Activated B cell treated with CpG ODN at 0.5 μM for 24 hours (primary cell): ENCODE measurements at regions not wholly inside any gene's neighbourhood (a gene's known extent, or its start where the extent isn't known, plus 50 kb on each side); places are given as distances from the start of the nearest gene placed in this dataset.

Experiments
- ATAC-seq: fragments of 200-7000 bp; cut with Tn5 transposase; one replicate; pipeline ENCODE4 v1.10.0; 2021; ENCODE audit warnings: low read depth, mild to moderate bottlenecking, moderate library complexity
- CTCF ChIA-PET: fragments of 350-600 bp; sonication (Branson Sonifier 250); formaldehyde crosslinking; loops from one replicate; lab custom pipeline; 2021; ENCODE audit warnings: antibody characterized with exemption; lab: Charles Lee
- POLR2A ChIA-PET: fragments of 350-600 bp; sonication (Branson Sonifier 250); formaldehyde crosslinking; loops from one replicate; lab custom pipeline; 2021; ENCODE audit warnings: antibody characterized with exemption; lab: Charles Lee
- DNase-seq: peaks from one replicate; pipeline ENCODE4 v3.0.0; 2022
- H3K27ac Mint-ChIP-seq: one replicate; pipeline ENCODE4 v1.8.0; 2020; ENCODE audit warnings: mixed read lengths
- H3K27me3 Mint-ChIP-seq: one replicate; pipeline ENCODE4 v1.8.0; 2021; ENCODE audit warnings: mixed read lengths
- H3K36me3 Mint-ChIP-seq: one replicate; pipeline ENCODE4 v1.8.0; 2021; ENCODE audit warnings: low read depth, mixed read lengths
- H3K4me1 Mint-ChIP-seq: one replicate; pipeline ENCODE4 v1.8.0; 2021; ENCODE audit warnings: mixed read lengths
- H3K4me3 Mint-ChIP-seq: one replicate; pipeline ENCODE4 v1.8.0; 2020; ENCODE audit warnings: mild to moderate bottlenecking, mixed read lengths
- H3K9me3 Mint-ChIP-seq: one replicate; pipeline ENCODE4 v1.8.0; 2020; ENCODE audit warnings: mixed read lengths
- intact Hi-C: fragments of 100-400 bp; cut with micrococcal nuclease; formaldehyde crosslinking; loops from one replicate; pipeline ENCODE4 v1.15.1; 2024
- TF ChIP-seq, protein P1 (sequence below): fragments of 200-600 bp; IDR thresholded peaks from one replicate; pipeline ENCODE4 v1.8.0; 2022; ENCODE audit warnings: antibody characterized with exemption, mild to moderate bottlenecking

DNA sequence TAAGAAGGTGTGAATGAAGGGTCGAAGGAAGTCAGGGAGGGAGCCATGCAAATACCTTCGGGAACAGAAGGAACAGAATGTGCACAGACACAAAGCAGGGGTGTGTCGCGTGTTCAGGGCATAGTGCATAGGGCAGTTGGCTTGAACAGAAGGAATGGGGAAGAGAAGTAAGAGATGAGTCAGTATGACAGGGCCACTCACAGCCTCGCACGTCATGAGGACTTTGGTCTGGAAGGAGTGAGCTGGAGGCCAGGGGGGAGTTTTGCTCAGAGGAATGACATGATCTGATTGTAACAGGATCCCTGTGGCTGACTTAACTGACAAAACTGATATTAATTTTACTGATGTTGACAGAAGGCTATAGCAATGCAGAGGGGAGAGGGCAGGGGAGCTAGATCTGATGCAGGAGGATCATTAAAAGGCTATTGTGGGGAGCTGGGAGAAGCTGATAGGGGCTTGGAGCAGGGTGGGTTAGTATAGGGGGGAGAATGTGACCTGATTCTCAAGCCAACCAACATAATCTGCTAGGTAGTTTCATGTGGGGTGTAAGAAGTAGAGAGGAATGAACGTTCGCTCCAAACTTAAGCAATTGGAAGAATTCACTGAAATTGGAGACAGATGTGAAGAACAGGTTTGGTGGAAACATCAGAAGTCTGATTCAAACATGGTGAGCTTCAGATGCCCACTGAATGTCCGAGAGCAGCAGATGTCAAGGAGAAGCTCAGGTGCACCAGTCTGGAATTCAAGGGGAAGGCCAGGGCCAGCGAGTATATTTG, 60.4 kb upstream of the COPS8 start:
- Mint-ChIP-seq H3K9me3 (no peaks in the 10 kb centered on the region), H3K27ac (no peak overlapping the region), H3K27me3 (peaks cover 6% of the 10 kb centered on the region), H3K4me1 (no peaks in the 10 kb centered on the region), H3K4me3 (no peak overlapping the region), H3K36me3 (no peaks in the 10 kb centered on the region)
- ChIA-PET CTCF (interaction anchor here (1.6 to 2.3 kb wide), 3 partner anchors 455 to 672 kb away, joined by 3 to 8 read pairs (median 6); partner anchors contain the start of gene ACKR3), POLR2A (no interaction called here)
- DNase-seq: no peak
- ATAC-seq: no peak
- TF ChIP-seq, protein P1, sequence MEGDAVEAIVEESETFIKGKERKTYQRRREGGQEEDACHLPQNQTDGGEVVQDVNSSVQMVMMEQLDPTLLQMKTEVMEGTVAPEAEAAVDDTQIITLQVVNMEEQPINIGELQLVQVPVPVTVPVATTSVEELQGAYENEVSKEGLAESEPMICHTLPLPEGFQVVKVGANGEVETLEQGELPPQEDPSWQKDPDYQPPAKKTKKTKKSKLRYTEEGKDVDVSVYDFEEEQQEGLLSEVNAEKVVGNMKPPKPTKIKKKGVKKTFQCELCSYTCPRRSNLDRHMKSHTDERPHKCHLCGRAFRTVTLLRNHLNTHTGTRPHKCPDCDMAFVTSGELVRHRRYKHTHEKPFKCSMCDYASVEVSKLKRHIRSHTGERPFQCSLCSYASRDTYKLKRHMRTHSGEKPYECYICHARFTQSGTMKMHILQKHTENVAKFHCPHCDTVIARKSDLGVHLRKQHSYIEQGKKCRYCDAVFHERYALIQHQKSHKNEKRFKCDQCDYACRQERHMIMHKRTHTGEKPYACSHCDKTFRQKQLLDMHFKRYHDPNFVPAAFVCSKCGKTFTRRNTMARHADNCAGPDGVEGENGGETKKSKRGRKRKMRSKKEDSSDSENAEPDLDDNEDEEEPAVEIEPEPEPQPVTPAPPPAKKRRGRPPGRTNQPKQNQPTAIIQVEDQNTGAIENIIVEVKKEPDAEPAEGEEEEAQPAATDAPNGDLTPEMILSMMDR: no peak
- intact Hi-C loops: no loop called here

DNA sequence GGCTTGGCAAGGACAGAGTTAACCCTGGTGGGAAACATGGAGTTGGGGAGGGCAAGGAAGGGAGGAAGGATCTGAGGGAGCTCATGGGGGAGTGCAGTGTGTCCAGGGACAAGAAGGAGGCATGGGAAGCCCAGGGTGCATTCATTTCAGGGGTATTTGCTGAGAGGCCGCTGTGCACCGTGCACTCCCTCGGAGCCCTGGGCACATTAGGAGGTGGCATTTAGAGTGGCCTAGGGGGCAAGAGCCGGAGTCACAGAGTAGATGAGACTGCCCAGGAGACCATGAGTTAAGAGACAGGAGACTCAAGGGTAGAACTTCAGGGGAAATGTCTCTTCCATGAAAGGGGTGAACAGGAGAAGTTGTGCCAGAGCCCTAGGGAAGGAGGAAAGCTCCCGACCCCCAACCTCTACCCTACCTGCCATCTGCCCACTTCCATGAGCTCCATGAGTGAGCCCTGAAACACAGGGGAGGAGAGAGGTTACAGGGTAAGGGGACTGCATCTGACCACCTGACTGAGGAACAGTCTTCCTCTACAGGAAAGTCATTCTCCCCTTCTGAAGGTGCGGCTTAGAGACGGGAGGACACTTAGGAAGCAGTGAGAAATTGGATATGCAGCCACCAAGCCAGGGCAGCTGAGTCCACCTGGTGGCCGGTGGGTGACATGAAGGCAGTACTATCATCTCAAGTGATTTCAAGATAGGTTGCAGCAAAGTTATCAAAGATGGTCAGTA, 58.5 kb upstream of the COPS8 start:
- no peaks in the 10 kb centered on the region for H3K4me1 Mint-ChIP-seq
- H3K9me3 Mint-ChIP-seq: no peaks in the 10 kb centered on the region
- H3K36me3 Mint-ChIP-seq: no peaks in the 10 kb centered on the region
- intact Hi-C loops: loop anchor here (1.0 kb wide), 3 partner anchors 515 to 684 kb away; no protein-coding TSS in a partner anchor
- H3K27ac Mint-ChIP-seq: no peak overlapping the region
- ChIA-PET POLR2A (no interaction called here), CTCF (interaction anchor here (0.7 to 2.0 kb wide), 4 partner anchors 457 to 679 kb away, joined by 4 to 12 read pairs (median 6); partner anchors contain the start of gene ACKR3)
- H3K4me3 Mint-ChIP-seq: no peak overlapping the region
- no peak for ATAC-seq
- DNase-seq: no peak
- H3K27me3 Mint-ChIP-seq: peaks cover 6% of the 10 kb centered on the region
- TF ChIP-seq, protein P1: no peak

DNA sequence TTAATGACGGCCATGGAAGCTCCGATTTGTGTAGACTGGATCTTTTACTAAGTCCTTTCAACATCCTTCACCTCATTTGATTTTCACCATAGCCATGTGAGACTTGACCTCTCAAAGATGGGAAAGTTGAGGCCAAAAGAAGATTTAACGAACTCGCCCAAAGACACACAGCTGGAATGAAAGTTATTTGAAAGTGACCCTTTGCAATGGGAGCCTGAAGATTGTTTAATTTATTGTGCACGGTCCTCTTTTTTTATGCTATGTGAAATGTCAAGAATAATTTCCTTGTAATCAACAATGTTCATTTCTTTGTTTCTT, 58.0 kb upstream of the COPS8 start:
- ATAC-seq (no peak), DNase-seq (no peak)
- Mint-ChIP-seq H3K4me3 (no peak overlapping the region), H3K36me3 (no peaks in the 10 kb centered on the region), H3K9me3 (no peaks in the 10 kb centered on the region), H3K27me3 (peaks cover 3% of the 10 kb centered on the region), H3K4me1 (no peaks in the 10 kb centered on the region), H3K27ac (no peak overlapping the region)
- TF ChIP-seq, protein P1: no peak
- ChIA-PET CTCF (interaction anchor here (0.9 to 2.0 kb wide), 4 partner anchors 515 to 679 kb away, joined by 4 to 12 read pairs (median 6); no protein-coding TSS in a partner anchor), POLR2A (no interaction called here)
- intact Hi-C loops: loop anchor here (1.0 kb wide), 3 partner anchors 515 to 684 kb away; no protein-coding TSS in a partner anchor

DNA sequence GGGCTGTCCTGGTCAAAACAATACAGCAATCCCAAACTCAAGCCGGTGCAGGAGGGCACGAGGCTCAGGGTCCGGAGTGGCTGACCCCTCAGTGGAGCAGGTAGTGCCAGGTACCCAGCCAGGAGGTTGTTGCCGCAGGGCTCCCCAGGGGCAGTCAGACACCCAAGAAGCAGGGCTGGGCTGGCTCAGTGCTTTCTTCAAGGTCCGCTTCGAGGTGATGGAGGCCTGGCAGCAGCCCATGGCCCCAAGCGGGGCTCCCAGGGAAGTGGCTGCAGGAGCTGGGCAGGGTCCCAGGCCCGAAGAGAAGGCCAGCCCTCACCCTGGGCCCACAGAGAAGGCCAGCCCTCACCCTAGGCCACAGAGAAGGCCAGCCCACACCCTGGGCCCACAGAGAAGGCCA, 55.3 kb upstream of the COPS8 start:
- DNase-seq (no peak), ATAC-seq (no peak)
- CTCF ChIA-PET: no interaction called here
- Mint-ChIP-seq H3K4me3 (no peak overlapping the region), H3K36me3 (no peaks in the 10 kb centered on the region), H3K9me3 (no peaks in the 10 kb centered on the region), H3K27me3 (peaks cover 2% of the 10 kb centered on the region), H3K27ac (no peak overlapping the region), H3K4me1 (no peaks in the 10 kb centered on the region)
- intact Hi-C loops: no loop called here
- POLR2A ChIA-PET: no interaction called here
- TF ChIP-seq, protein P1: no peak

DNA sequence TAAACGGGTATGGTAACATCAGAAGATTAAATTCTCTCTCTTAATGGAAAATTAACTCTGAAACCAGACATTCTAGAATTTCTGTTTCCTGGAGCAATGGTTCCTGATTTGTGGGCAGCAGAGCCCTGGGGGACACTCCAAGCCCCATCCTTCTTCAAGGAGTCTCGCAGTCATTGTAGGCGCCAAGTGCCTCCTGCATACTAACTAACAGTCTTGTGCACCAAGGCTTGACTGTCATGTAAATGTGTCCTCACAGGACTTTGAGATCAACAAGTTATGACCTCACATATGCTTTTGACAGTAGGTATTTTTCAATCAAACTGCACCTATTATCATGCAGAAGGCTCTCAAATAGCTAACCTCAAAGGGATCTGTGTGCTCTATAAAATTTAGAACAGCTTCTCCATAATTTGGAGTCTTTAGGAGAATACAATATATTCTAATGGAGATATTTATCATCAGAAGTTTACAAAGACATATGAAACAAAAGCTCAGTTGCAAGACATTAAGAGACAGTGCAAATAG, 52.1 kb upstream of the COPS8 start:
- Mint-ChIP-seq H3K4me1 (no peaks in the 10 kb centered on the region), H3K27ac (no peak overlapping the region), H3K9me3 (no peaks in the 10 kb centered on the region), H3K27me3 (peaks cover 2% of the 10 kb centered on the region), H3K4me3 (no peak overlapping the region), H3K36me3 (no peaks in the 10 kb centered on the region)
- TF ChIP-seq, protein P1: no peak
- DNase-seq: no peak
- no peak for ATAC-seq
- ChIA-PET POLR2A (no interaction called here), CTCF (interaction anchor here (0.8 to 1.0 kb wide), 2 partner anchors 681 kb away, joined by 3 read pairs; no protein-coding TSS in a partner anchor)
- intact Hi-C loops: no loop called here
